ENCODE measurements at regions not wholly inside any gene's neighbourhood (a gene's known extent, or its start where the extent isn't known, plus 50 kb on each side); places are given as distances from the start of the nearest gene placed in this dataset.

- TF ChIP-seq CTCF (IDR thresholded peaks at IDR 0.05) (no peak), POLR2A (IDR thresholded peaks at IDR 0.05) (no peak)
These were observed 102.7 kb upstream of the BCL2L14 start for GRCh38 chr12:11968048-11968383.
